GM18517 (cell line): ENCODE measurements at regions not wholly inside any gene's neighbourhood (a gene's known extent, or its start where the extent isn't known, plus 50 kb on each side); places are given as distances from the start of the nearest gene placed in this dataset.
"Not testable (repeated sequence)": the region's sequence is repeated elsewhere in the genome, so short reads cannot be mapped to it uniquely, and the experiment has no call there.

Experiments used
- ATAC-seq: cut with Tn5 transposase; IDR thresholded peaks from one replicate; pipeline ENCODE4 v1.9.1; 2021; ENCODE audit warnings: mild to moderate bottlenecking, moderate library complexity; ENCODE audit not compliant: unreplicated experiment

DNA sequence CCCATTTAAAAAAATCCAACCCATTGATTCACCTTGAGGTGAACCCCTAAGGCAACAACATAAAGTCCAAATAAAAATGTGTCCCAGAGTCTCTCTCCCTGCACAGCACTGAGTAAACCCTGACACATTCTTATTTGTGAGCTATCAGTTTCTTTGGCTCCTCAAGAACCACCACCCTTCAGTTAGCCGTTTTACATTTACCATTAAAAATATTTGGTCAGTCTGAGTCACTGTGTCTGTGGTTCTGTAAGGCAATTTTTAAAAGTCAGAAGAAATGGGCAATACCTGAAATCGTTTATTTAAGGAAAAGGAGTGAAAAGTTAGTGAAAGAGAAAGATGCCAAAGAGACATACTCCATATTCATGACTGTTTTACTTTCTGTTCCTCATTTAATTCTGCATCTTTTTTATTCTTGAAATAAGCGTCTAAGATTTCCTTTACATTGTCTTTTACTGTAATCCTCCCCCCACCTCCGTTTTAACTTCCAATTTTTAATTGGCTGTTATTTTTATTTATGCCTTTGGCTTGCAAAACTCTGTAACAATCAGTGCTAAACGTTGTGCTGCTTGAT, 91.7 kb upstream of the IVNS1ABP start:
- no peak for ATAC-seq

GRCh38 chr1:185406691-185407009, 89.6 kb upstream of the IVNS1ABP start:
- no peak for ATAC-seq

GRCh38 chr1:185406006-185406690, 89.1 kb upstream of the IVNS1ABP start:
- ATAC-seq, result no peak

DNA sequence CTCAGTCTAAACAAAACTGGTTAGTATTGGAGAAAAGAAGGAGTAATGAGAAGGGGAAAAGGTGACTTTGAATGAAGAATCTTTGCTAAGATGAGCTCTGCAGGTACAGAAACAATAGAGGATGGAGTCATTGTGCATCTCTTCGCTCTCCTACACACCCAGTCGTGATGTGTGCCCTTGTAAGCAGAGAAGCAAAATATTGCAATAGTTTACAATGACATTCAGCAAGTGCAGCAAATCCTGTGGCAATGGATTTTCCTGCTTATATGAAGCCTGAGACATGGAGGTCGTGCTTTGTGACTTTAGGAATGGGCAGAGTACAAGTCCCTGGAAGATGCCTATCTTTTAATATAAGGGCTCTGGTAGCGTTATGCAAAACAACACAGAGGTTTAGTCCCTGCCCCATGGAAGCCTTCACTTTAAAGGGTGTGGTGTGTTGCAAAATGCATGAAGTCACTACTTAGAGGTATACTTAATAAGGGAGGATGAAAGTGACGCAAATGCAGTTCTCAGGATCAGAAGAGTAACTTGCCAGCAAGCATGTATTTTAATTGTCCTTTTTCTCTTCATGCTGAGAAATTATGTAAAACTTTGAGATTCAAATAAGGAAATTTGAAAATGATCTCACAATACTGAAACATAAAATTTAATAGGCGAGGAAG, 88.0 kb upstream of the IVNS1ABP start:
- no peak for ATAC-seq

- ATAC-seq, result no peak
These were observed 87.2 kb upstream of the IVNS1ABP start for GRCh38 chr1:185404291-185404690.

- ATAC-seq, result no peak
These were observed 85.9 kb upstream of the IVNS1ABP start for GRCh38 chr1:185402930-185403329.

GRCh38 chr1:185401019-185401418, 84.0 kb upstream of the IVNS1ABP start:
- no peak for ATAC-seq

DNA sequence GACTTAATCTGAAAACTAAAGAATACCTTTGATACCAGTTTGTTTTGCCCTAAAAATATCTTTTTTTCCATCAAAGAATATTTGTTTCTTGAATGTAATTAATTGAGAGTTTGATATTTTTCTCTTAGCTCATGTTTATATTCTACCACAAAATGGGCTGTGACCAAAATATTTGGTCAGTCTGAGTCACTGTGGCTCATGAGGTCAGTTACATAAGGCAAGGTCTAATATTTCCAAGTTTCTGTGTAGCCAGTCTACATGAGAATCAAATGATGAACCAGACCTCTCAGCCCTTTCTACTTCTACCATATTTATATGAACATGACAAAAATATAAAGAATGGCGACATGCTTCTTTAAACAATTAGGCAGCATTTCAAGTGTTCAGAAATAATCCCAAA, 83.0 kb upstream of the IVNS1ABP start:
- no peak for ATAC-seq

GRCh38 chr1:185398599-185398998, 81.6 kb upstream of the IVNS1ABP start:
- ATAC-seq, result no peak

GRCh38 chr1:185398022-185398421, 81.0 kb upstream of the IVNS1ABP start:
- no peak for ATAC-seq

GRCh38 chr1:185397183-185397582, 80.1 kb upstream of the IVNS1ABP start:
- ATAC-seq, result no peak

- ATAC-seq, result no peak
These were observed 79.1 kb upstream of the IVNS1ABP start for GRCh38 chr1:185396126-185396525.

GRCh38 chr1:185393815-185394214, 76.8 kb upstream of the IVNS1ABP start:
- ATAC-seq, result no peak

- no peak for ATAC-seq
These were observed 76.2 kb upstream of the IVNS1ABP start for GRCh38 chr1:185393205-185393604.

DNA sequence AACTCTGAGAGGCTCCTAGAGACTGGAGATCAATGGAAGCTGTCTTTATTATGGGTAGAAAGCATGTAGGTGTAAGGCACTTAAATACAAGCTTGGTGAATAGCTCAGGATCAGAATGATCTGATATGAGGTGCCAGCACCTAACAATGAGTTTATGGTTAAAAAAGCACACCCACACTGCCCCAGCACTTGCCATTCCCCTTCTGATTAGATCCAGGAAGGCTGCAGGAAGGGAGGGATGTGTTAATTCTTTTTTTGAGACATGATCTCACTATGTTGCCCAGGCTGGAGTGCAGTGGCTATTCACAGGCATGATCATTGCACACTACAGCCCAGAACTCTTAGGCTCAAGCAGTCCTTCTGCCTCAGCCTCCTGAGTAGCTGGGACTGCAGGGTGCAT, 71.8 kb upstream of the IVNS1ABP start:
- no peak for ATAC-seq

DNA sequence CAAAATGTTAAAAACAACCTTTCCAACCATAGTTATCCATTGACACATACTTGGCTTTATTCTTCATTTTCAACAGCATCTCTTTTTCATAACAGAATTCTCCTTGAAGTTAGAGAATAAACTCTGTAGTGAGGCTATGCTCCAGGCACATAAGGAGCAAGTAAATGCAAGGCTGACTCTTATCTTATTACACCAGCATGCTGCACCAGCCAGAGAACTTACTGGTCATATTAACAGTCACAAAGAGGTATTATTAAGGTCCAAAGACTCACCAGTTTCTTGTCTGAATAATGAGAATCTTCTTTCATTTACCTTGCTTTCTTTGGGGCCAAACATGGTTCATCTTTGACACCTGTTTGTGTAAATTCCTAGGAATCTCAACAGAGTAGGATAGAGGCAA, 71.3 kb upstream of the IVNS1ABP start:
- no peak for ATAC-seq

- ATAC-seq, result no peak
These were observed 68.9 kb upstream of the IVNS1ABP start for GRCh38 chr1:185385991-185386390.

DNA sequence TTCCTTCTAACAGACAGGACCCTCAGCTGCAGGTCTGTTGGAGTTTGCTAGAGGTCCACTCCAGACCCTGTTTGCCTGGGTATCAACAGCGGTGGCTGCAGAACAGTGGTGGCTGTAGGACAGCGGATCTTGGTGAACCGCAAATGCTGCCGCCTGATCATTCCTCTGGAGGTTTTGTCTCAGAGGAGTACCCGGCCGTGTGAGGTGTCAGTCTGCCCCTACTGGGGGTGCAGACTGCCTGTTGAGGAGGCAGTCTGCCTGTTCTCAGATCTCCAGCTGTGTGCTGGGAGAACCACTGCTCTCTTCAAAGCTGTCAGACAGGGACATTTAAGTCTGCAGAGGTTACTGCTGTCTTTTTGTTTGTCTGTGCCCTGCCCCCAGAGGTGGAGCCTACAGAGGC, 66.8 kb upstream of the IVNS1ABP start:
- ATAC-seq, result not testable (repeated sequence)

- ATAC-seq, result no peak
These were observed 60.8 kb upstream of the IVNS1ABP start for GRCh38 chr1:185377831-185378230.

DNA sequence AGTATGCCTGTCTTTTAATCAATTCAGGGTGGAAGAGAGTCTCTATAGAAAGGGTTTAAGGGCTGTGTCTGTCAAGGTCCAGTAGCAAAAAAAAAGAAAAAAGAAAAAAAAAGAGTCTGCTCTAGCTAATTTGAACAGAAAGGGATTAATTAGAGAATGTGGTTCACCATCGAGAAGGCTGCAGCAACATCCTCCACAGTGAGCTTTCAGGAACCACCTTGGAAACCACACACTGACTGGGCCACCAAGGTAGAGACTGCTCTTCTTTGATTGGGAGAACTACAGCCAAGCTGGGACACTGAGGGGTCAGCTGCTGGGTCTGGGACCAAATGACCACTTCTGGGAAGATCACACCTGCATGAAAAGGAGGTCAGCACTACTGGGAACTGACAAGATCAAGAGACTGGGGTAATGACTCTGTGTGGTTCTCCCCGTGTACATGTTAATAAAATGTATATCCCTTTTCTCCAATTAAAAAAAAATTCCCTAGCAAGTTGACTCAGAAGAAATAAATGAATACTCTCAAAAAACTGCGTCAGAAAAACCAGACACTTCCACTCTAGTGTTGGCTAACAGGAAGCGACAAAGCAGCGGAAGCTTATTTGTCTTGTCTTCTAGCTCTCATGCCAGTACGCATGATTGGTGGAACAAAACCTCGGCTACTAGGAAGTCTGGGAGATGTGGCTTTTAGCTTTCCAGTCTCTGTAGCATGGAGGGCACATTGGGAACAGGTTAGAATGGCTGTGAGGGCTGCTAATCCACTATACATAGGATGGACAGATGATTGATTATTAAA, 60.0 kb upstream of the IVNS1ABP start:
- no peak for ATAC-seq

GRCh38 chr1:185376288-185376687, 59.2 kb upstream of the IVNS1ABP start:
- ATAC-seq, result no peak

DNA sequence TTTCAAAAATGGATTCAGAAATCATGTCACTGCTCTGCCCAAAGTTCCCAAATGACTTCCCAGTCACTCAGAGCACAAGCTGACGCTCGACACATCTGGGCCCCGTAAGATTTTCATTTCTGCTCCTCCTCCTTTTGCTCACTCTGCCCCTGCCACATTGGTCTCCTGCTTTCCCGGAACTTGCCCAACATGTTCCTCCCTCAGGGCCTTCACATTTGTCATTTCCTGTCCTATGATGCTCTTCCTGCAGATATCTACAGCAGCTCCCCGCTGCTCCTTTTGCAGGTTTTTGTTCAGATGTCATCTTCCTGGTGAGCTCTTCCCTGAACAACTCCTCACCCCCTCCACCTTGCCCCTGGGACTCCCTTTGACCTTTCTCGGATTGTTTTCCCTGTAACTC, 58.5 kb upstream of the IVNS1ABP start:
- no peak for ATAC-seq
